DMS79 (cell line): ENCODE measurements at regions not wholly inside any gene's neighbourhood (a gene's known extent, or its start where the extent isn't known, plus 50 kb on each side); places are given as distances from the start of the nearest gene placed in this dataset.
A peak's percentile ranks its signal among the peaks of the same experiment; 100 is the strongest.

ENCODE experiments used
- DNase-seq: peaks from one replicate; lab custom pipeline; 2025; lab: John Stamatoyannopoulos, UW

DNA sequence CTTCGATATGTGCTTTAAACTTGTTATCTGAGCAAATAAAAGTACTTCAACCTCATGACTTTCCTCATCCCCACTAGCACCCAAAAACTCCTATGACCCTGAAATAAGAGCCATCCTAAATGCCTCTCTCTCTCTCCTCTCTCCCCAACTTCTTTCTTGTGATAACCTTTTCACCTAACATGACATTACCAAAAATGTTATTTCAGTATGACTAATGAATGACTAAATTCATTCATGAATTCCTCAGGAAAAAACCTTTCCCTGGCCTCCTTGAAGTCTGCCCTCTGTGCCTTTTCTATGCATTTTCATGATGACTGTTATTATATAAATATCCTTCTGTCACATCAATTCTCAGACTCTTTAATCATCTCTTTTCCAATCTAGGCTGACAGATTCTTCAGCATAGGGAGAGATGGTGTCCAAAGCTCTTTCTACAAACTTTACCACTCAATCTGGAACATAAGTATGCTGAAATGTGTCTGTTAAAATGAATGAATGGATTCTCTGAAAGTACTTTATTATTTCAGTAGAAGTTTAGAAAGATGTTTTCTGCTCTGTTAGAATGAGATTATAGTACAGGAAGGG, 114.3 kb upstream of the GGTLC1 start:
- no peak for DNase-seq

- no peak for DNase-seq
Measured at GRCh38 chr20:24102290-24102689, 113.7 kb upstream of the GGTLC1 start.

DNA sequence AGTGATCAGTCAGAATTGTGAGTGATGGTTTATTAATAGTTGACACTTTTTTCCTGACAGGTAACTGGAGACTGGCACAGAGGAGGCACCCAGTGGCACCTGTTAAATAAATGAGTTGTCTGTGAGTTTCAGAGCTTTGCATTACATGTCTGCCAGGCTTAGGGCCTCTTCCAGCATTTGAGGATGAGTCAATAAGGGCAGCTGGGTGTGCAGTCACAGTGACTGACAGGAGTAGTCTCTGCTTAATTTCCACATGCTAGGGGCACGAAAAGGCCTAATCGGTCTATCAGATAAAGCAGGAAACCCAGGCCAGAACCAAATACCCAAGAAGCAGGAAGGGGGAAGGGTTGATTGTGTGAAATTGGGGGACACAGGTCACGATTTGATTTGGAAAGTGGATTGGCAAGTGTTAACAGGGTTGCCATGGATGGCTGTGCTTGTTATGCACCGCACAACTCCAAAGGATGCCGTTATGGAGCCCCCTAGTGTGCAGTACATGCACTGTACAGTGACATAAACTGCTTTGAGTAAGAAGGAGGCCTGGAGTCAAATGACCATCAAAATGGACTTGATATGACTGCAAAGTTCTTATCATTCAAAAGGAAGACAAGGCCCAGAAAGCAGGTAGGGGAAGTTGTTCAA, 111.9 kb upstream of the GGTLC1 start:
- no peak for DNase-seq

- no peak for DNase-seq
Measured at GRCh38 chr20:24098886-24099285, 110.3 kb upstream of the GGTLC1 start.

GRCh38 chr20:24097506-24098245, 109.1 kb upstream of the GGTLC1 start:
- no peak for DNase-seq

DNA sequence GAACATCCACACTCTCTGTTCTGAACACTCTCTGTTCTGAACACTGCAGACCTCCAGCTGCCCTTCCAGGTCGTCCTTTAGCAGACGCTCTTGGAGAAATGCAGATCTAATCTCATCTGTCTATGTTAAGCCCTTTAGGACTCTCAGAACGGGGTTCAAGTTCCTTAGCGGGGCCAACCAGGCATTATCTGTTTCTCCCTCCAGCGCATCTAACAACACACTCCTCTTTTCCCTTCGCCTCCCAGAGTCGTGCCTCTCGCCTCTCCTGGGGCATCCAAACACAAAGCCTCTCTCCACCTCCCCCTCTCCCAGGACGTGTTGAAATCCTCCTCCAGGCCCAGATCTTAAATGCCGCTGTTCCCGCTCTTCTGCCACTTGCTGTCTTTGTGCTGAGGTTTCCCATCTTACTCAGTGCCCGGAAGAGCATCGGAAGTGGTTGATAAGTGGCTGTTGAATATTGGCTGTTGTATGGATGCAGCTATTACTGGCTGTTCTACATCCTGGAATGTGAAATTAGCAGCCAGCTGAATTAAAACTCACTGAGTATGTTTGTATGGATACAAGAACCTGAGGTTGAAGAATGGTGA, 108.4 kb upstream of the GGTLC1 start:
- DNase-seq: peak; percentile 2

- DNase-seq: no peak
Measured at GRCh38 chr20:24096264-24096663, 107.7 kb upstream of the GGTLC1 start.

DNA sequence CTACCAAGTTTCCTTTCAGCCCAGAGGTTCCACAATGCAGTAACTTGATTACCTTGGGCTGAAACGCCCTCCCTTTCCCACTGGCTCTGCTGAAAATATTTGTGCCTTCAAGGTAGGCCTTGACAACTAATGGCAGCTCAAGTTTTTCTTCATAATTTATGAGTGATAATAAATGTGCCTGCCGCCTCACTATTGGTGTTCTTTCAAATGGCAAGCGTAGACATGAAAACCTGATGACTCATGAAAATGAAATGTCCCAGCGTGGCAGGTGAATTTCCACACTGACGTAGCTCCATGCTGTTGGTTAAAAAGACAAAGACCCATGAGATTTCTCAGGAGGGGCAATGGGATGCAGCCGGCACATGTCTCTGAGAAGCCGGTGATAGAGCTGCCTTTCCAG, 107.2 kb upstream of the GGTLC1 start:
- DNase-seq: peak; percentile 4

DNA sequence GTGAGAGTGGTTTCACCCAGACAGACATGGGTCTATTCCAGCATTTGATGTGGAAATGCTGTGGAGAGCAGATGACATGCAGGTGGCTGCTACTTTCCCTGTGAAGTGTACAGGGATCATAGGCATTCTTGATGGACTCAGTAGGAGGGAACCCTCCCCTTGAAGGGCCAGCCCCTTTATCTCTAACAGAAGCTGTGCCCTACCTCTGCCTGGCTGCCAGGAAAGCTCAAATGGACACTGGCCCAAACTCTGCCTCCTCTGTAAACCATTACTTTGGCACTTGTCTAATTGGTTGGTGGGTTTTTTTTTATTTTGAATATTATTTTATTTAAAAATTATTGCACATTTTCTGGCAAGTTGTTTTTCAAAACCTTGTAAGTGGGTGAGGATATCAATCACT, 106.7 kb upstream of the GGTLC1 start:
- no peak for DNase-seq

- DNase-seq: no peak
Measured at GRCh38 chr20:24089576-24089975, 101.0 kb upstream of the GGTLC1 start.

DNA sequence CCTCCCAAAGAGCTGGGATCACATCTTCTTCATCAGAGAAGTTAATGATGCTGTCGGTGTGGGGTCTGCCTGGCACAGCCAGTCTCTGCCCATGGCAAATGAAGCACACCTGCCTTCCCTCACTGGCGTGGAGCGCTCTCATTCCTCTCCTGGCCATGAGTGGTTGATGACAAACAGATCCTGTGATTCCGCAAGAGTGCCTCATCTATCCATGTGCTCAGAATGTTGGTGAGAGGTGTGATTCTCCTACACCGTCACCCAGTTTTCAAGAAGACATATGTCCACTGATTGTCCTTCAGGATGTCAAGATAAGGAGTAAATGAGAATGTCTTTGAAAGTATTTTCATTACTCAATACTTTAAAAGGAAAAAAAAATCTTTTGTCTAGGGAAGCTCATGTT, 97.5 kb upstream of the GGTLC1 start:
- no peak for DNase-seq

GRCh38 chr20:24084281-24084680, 95.7 kb upstream of the GGTLC1 start:
- DNase-seq: no peak

- no peak for DNase-seq
Measured at GRCh38 chr20:24081077-24081476, 92.5 kb upstream of the GGTLC1 start.

DNA sequence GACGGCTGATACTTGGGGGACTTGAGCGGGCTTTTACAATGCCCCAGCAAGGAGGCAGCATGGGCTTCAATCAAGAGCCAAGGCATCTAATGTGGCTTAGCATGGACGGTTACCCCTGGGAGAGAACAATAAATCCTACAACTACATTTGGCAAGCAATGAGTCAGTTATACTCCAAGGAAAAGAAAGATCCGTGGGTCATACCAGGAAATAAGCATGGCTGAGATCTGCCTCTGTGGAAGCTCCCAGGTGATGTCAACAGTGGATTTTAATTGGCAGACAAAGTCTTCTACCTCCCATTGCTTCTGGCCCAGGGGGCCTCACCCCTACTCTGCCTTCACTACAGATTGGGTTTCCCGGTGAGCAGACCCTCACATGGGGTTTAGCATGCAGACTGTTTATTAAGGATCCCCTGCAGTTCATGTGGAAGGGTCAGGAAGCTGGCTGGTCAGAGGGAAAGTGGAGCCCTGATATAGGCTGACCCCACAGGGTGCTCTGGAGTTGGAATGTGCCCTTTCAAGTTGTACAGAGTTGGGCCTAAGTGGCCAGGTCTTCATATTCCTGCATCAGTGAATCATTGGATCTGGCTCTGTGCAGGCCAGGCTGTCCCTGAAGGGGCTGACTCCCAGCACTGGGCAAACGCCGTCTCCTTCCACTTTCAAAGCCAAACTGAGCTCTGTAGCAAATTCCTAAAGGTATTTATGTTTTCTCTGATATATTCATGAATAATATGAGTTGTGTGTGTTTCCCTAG, 91.3 kb upstream of the GGTLC1 start:
- no peak for DNase-seq

DNA sequence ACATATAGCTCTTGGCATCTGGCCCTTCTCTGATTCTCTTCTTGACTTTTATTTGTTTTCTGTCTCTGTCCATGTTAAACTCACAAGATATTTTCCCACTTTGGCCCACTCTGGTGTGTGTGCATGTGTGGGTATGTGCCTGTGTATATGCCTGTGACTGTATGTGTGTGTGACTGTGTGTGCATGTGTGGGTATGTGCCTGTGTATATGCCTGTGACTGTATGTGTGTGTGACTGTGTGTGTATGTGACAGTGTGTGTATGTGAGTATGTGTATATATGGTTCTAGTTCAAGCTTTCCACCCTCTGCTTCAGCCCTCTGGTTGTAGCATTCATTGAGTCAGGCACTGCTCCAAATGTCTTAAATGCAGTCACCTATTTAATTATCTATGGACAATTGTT, 88.6 kb upstream of the GGTLC1 start:
- DNase-seq: no peak

DNA sequence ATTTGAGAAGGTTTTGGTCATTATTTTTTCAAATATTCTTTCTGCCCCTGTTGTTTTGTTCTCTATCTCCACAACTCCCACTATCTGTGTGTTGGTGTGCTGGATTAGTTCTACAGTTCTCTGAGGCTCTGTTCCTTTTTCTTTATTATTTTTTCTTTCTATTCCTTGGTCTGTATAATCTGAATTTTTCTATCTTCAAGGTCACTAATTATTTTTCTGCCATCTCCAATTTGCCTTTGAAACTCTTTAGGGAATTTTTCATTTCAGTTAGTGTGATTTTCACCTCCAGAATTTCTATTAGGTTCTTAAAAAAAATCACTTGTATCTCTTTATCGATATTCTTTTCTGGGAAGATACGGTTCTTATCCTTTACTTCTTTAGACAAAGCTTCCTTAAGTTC, 82.1 kb upstream of the GGTLC1 start:
- no peak for DNase-seq

DNA sequence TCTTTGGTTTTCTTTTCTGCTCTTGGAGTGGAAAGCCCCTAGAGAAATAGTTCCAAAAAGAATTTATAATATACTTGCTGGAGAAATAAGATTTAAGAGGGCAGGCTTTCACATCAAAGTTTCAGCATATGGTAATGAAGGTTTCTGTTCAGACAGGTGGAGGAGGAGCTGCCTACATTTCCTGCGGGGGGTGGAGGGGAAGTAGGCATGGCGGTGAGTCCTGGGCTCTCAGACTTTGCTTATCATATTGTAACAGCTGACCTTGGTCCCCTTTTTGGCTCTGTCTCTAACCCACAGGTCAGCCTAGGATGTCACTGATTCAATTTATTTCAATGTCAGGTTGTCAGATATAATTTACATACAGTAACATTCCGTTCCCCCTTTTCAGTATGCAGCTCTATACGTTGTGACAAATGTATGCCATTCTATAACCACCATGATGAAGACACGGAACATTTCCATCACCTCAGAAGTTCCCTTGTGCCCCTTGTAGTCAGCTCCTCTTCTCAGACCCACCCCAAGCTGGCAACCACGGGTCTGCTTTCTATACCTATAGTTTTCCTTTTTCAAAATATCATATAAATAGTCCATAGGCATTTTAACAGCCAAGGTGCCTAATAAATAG, 77.6 kb upstream of the GGTLC1 start:
- no peak for DNase-seq

GRCh38 chr20:24064915-24065314, 76.3 kb upstream of the GGTLC1 start:
- DNase-seq: no peak

DNA sequence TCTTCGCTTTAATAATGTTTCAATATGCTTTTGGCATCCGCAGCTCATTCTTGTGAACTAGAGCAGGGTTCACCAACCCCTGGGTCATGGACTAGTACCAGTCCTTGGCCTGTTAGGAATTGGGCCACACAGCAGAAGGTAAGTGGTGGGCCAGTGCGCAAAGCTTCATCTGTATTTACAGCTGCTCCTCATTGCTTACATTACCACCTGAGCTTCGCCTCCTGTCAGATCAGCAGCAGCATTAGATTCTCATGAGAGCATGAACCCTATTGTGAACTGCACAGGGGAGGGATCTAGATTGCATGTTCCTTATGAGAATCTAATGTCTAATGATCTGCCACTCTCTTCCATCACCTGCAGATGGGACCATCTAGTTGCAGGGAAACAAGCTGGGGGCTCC, 75.5 kb upstream of the GGTLC1 start:
- no peak for DNase-seq

- DNase-seq: no peak
Measured at GRCh38 chr20:24063100-24063499, 74.5 kb upstream of the GGTLC1 start.

DNA sequence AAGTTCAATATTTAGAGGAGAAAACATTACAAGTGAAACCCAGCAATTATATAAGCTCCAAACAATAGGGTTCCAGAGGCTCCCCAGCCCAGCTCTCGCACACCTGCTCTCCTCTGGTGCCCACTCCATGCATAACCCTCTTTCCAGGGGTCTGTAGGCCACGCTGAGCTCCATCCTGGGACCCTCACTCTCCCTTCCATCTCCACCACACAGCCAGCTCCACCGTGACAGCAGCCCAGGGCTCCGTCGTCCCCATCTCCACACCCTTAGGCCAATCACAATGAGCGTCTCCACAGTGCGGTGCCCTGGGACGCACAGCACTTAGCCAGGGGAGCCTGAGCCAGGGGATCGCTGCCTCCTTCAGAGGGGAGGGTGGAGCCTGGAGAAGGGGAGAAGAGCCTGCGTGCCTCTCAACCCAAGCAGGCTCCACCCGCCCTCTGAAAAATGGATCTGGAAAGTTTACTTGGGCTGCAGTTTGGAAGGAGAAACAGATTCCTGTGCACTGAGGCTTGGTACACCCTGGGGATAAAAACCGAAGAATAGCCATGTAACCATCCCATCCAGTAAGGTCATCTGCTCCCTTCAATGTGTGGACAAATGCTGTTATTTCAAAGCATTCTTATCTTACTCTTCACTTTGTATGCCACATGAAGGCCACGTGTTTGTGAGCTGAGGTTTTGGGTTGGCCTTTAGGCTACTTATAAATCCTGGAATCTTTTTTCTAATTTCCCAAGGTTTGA, 72.4 kb upstream of the GGTLC1 start:
- DNase-seq: no peak
